Fibroblast of lung (primary cell): ENCODE measurements at regions not wholly inside any gene's neighbourhood (a gene's known extent, or its start where the extent isn't known, plus 50 kb on each side); places are given as distances from the start of the nearest gene placed in this dataset.

Source experiments
- CTCF ChIP-seq, 2 donors: IDR thresholded peaks in 1 of 2; conservative IDR thresholded peaks in 1 of 2; 1 replicate in 1 of 2; 2 replicates in 1 of 2; pipeline ENCODE4 v1.5.1; 2011 to 2012; ENCODE audit warnings: low read length in 2 of 2, control low read depth in 1 of 2, inconsistent platforms in 1 of 2, low read depth in 1 of 2, mild to moderate bottlenecking in 1 of 2
- EZH2 ChIP-seq: IDR thresholded peaks from 2 replicates; pipeline ENCODE4 v1.5.1; 2012; ENCODE audit warnings: low read length, control low read depth, mild to moderate bottlenecking; ENCODE audit errors: missing control alignments

GRCh38 chr11:19576054-19576453 is 136.6 kb upstream of the NAV2 start:
- TF ChIP-seq CTCF (conservative IDR thresholded peaks at IDR 0.05 in 1 of 2, IDR thresholded peaks at IDR 0.05 in 1 of 2; ENCODE audit: low read depth in 1 of 2, low read length in 2 of 2): no peak
- TF ChIP-seq EZH2: no peak
